HepG2 (cell line): ENCODE measurements at regions not wholly inside any gene's neighbourhood (a gene's known extent, or its start where the extent isn't known, plus 50 kb on each side); places are given as distances from the start of the nearest gene placed in this dataset.
A peak's percentile ranks its signal among the peaks of the same experiment; 100 is the strongest.

Source experiments
- ATAC-seq: fragments of 200-7000 bp; cut with Tn5 transposase; 3 replicates; pipeline ENCODE4 v1.9.1; 2020; ENCODE audit warnings: mild to moderate bottlenecking, moderate library complexity
- BruUV-seq: library from RNA; stranded (reverse); fragments of 400-500 nt; replicated peaks from 2 replicates; lab custom pipeline; 2021; lab: Mats Ljungman, UMichigan
- CTCF ChIA-PET: fragments of 300-600 bp; formaldehyde crosslinking; extraction: SDS; loops from one replicate; lab custom pipeline; 2021; ENCODE audit warnings: low total read pairs, inconsistent platforms, low intra/inter-chr PET ratio; lab: Yijun Ruan, JAX
- POLR2A ChIA-PET: fragments of 350-600 bp; sonication (Branson Sonifier 250); formaldehyde crosslinking; loops from one replicate; lab custom pipeline; 2020; ENCODE audit warnings: antibody characterized with exemption, inconsistent platforms; lab: Yijun Ruan, JAX
- DNase-seq: peaks from one replicate; pipeline ENCODE4 v3.0.0-alpha.2; 2015; ENCODE audit warnings: low spot score
- FAIRE-seq: peaks from 3 replicates; lab custom pipeline; 2011; peaks lifted over from hg19 to GRCh38; lab: Jason Lieb, UNC
- H2AFZ ChIP-seq: one replicate; pipeline ENCODE4 v1.6.1; 2011; ENCODE audit warnings: low read length, inconsistent platforms
- H3K27ac ChIP-seq: fragments of 300-600 bp; 3 replicates; pipeline ENCODE4 v1.8.0; 2011; ENCODE audit warnings: mixed run types, mild to moderate bottlenecking, mixed read lengths, low read length, inconsistent platforms; ENCODE audit not compliant: insufficient read depth; ENCODE audit errors: extremely low read length
- H3K27me3 ChIP-seq, 2 experiments: fragments of 200-600 bp in 1 of 2; 2 replicates in 1 of 2; 3 replicates in 1 of 2; pipeline versions ENCODE4 v1.6.0 to v1.8.0; 2011; ENCODE audit warnings: low read length in 2 of 2, mild to moderate bottlenecking in 2 of 2, moderate library complexity in 2 of 2, inconsistent platforms in 1 of 2; ENCODE audit not compliant: insufficient read depth in 2 of 2, control insufficient read depth in 1 of 2
- H3K36me3 ChIP-seq, 2 experiments: fragments of 200-600 bp in 1 of 2; replicated peaks in 1 of 2; 2 replicates in 1 of 2; 3 replicates in 1 of 2; pipeline versions ENCODE4 v1.5.1 to v1.8.0; 2011; ENCODE audit warnings: low read length in 2 of 2, inconsistent platforms in 1 of 2; ENCODE audit not compliant: insufficient read depth in 2 of 2, control insufficient read depth in 1 of 2
- H3K4me1 ChIP-seq: 2 replicates; pipeline ENCODE4 v1.5.1; 2012; ENCODE audit warnings: low read length, inconsistent platforms; ENCODE audit not compliant: insufficient read depth
- H3K4me2 ChIP-seq: 2 replicates; pipeline ENCODE4 v1.6.0; 2011; ENCODE audit warnings: low read depth, low read length, inconsistent platforms
- H3K4me3 ChIP-seq, 3 experiments: fragments of 200-600 bp in 1 of 3; sonication (generic), shearing (Covaris generic) in 1 of 3; replicated peaks in 1 of 3; 2 replicates each; pipeline ENCODE4 v1.5.1; 2011 to 2016; ENCODE audit warnings: low read length in 3 of 3, inconsistent platforms in 2 of 3, low read depth in 2 of 3, mild to moderate bottlenecking in 2 of 3, control low read depth in 1 of 3, mixed read lengths in 1 of 3; ENCODE audit not compliant: insufficient read depth in 1 of 3
- H3K79me2 ChIP-seq: one replicate; pipeline ENCODE4 v1.6.1; 2011; ENCODE audit warnings: low read length, inconsistent platforms; ENCODE audit not compliant: insufficient read depth
- H3K9ac ChIP-seq: 2 replicates; pipeline ENCODE4 v1.6.0; 2011; ENCODE audit warnings: mild to moderate bottlenecking, low read depth, low read length, inconsistent platforms; ENCODE audit not compliant: insufficient read depth
- H3K9me3 ChIP-seq: 2 replicates; pipeline ENCODE4 v1.5.1; 2012; ENCODE audit warnings: mild to moderate bottlenecking, low read length
- H4K20me1 ChIP-seq: 2 replicates; pipeline ENCODE4 v1.6.0; 2011; ENCODE audit warnings: inconsistent platforms, mild to moderate bottlenecking, low read length, moderate library complexity; ENCODE audit not compliant: insufficient read depth
- EZH2 ChIP-seq: conservative IDR thresholded peaks from 2 replicates; pipeline ENCODE4 v1.6.1; 2012; ENCODE audit warnings: mild to moderate bottlenecking, low read depth, low read length, moderate library complexity
- SKIL ChIP-seq: sonication (generic); formaldehyde crosslinking; IDR thresholded peaks from 2 replicates; pipeline ENCODE4 v1.8.0; 2022; ENCODE audit warnings: missing genetic modification reagents, mild to moderate bottlenecking, moderate library complexity, borderline replicate concordance
- ZBTB33 ChIP-seq: sonication (generic); formaldehyde crosslinking; IDR thresholded peaks from 2 replicates; pipeline ENCODE4 v1.4.0; 2020; ENCODE audit warnings: missing genetic modification reagents
- ZNF230 ChIP-seq: sonication (generic); formaldehyde crosslinking; IDR thresholded peaks from 2 replicates; pipeline ENCODE4 v1.4.0; 2020; ENCODE audit warnings: mild to moderate bottlenecking, missing genetic modification reagents
- WGBS: methylation state at CpG from one replicate; pipeline ENCODE4 v1.1.6; 2017; ENCODE audit warnings: low lambda C conversion rate; 5-methylcytosine and 5-hydroxymethylcytosine counted together
- in situ Hi-C: cut with HindIII; loops from 2 replicates; pipeline ENCODE4 v1.10.0; 2017; ENCODE audit warnings: low pct_unique_long_range_greater_than_20kb; ENCODE audit not compliant: extremely low pct_ligation_motif_present
- intact Hi-C: fragments of 100-400 bp; cut with micrococcal nuclease; formaldehyde crosslinking; loops from one replicate; pipeline ENCODE4 v1.10.0; 2022; ENCODE audit not compliant: unreplicated experiment

- H4K20me1 ChIP-seq, result no peaks in the 10 kb centered on the region
- TF ChIP-seq SKIL, result no peak
- TF ChIP-seq ZNF230, result no peak
- TF ChIP-seq ZBTB33 (CRISPR knock-in tag), result peak; percentile 44; the same call in 1 of the 2 replicates
- TF ChIP-seq EZH2, result 0 out of 2 replicates have a peak, but pooled peaks have one; percentile 24
- TF ChIP-seq, all 625 proteins: peak for 2
- no peak overlapping the region for H3K4me2 ChIP-seq
- H3K4me3 ChIP-seq, result no peak overlapping the region
- H3K27me3 ChIP-seq, result peaks cover 22 to 90% of the 10 kb centered on the region in 2 experiments
- H3K9ac ChIP-seq, result no peak overlapping the region
- H3K9me3 ChIP-seq, result no peaks in the 10 kb centered on the region
- in situ Hi-C loops, result no loop called here
- no peak overlapping the region for H2AFZ ChIP-seq
- ATAC-seq, result no peak
- no peak for DNase-seq
- no peak overlapping the region for H3K27ac ChIP-seq
- ChIA-PET POLR2A (no interaction called here), CTCF (no interaction called here)
- BruUV-seq, result no TSS peak
- FAIRE-seq, result no peak
- no peaks in the 10 kb centered on the region for H3K36me3 ChIP-seq
- intact Hi-C loops, result no loop called here
- 17% methylated on average over 21 of the region's 50 CpGs for WGBS
- no peaks in the 10 kb centered on the region for H3K79me2 ChIP-seq
- no peaks in the 10 kb centered on the region for H3K4me1 ChIP-seq
Observed at GRCh38 chr7:1290026-1290678, 57.5 kb downstream of the UNCX start.
